ENCODE measurements at regions not wholly inside any gene's neighbourhood (a gene's known extent, or its start where the extent isn't known, plus 50 kb on each side); places are given as distances from the start of the nearest gene placed in this dataset.

- no peak for DNase-seq (ENCODE audit: low read depth)
- no peak overlapping the region for H3K4me3 ChIP-seq (ENCODE audit: low read length)
- TF ChIP-seq CTCF (conservative IDR thresholded peaks at IDR 0.05; ENCODE audit: low read length) = no peak
These were observed 129.7 kb downstream of the NFKBIZ start for GRCh38 chr3:101979033-101979432.

- no peak overlapping the region for H3K4me3 ChIP-seq (ENCODE audit: low read length)
- no peak for DNase-seq (ENCODE audit: low read depth)
- TF ChIP-seq CTCF (conservative IDR thresholded peaks at IDR 0.05; ENCODE audit: low read length) = no peak
These were observed 135.0 kb downstream of the NFKBIZ start for GRCh38 chr3:101984356-101984755.

GRCh38 chr3:101988596-101988995 lies 139.3 kb downstream of the NFKBIZ start:
- H3K4me3 ChIP-seq (ENCODE audit: low read length) = no peak overlapping the region
- no peak for TF ChIP-seq CTCF (conservative IDR thresholded peaks at IDR 0.05; ENCODE audit: low read length)
- DNase-seq (ENCODE audit: low read depth) = no peak

- TF ChIP-seq CTCF (conservative IDR thresholded peaks at IDR 0.05; ENCODE audit: low read length) = no peak
- H3K4me3 ChIP-seq (ENCODE audit: low read length) = no peak overlapping the region
- no peak for DNase-seq (ENCODE audit: low read depth)
These were observed 140.4 kb downstream of the NFKBIZ start for GRCh38 chr3:101989578-101990200.

GRCh38 chr3:101992863-101993262 lies 143.5 kb downstream of the NFKBIZ start:
- H3K4me3 ChIP-seq (ENCODE audit: low read length) = no peak overlapping the region
- DNase-seq (ENCODE audit: low read depth) = no peak
- no peak for TF ChIP-seq CTCF (conservative IDR thresholded peaks at IDR 0.05; ENCODE audit: low read length)

- H3K4me3 ChIP-seq (ENCODE audit: low read length) = no peak overlapping the region
- DNase-seq (ENCODE audit: low read depth) = no peak
- no peak for TF ChIP-seq CTCF (conservative IDR thresholded peaks at IDR 0.05; ENCODE audit: low read length)
These were observed 145.1 kb downstream of the NFKBIZ start for GRCh38 chr3:101994386-101994785.

- no peak for DNase-seq (ENCODE audit: low read depth)
- TF ChIP-seq CTCF (conservative IDR thresholded peaks at IDR 0.05; ENCODE audit: low read length) = no peak
- H3K4me3 ChIP-seq (ENCODE audit: low read length) = no peak overlapping the region
These were observed 146.2 kb downstream of the NFKBIZ start for GRCh38 chr3:101995371-101996046.

Data from AG10803 (cell line).